ENCODE measurements at regions not wholly inside any gene's neighbourhood (a gene's known extent, or its start where the extent isn't known, plus 50 kb on each side); places are given as distances from the start of the nearest gene placed in this dataset.

DNA sequence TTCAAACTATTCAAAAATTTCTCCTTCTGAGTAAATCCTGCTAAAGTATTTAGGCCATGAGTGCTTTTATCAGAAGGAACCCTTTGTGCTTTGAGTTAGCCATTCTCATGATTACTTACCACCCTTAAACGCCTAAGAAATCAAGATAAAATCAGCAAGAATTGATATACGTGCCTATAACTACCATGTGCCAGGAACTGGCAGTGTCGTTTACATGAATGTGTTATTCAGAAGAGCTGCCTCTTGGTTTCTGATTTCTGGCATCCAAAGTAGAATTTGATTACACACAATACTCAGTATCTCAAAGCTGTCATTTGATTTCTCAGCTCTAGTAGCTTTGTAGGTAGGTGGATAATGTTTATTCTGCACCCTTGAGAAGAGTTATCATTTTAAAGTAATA is 351.3 kb upstream of the CCDC54 start:
- 25 to 27% methylated on average over 3 of the region's 3 CpGs for WGBS, 2 donors
- H3K27ac ChIP-seq (ENCODE audit: low read depth in 2 of 2, low read length in 1 of 2) = no peak overlapping the region
- no peaks in the 10 kb centered on the region for H3K27me3 ChIP-seq (ENCODE audit: control insufficient read depth in 1 of 2, insufficient read depth in 2 of 2, low read length in 2 of 2)
- H3K4me3 ChIP-seq (ENCODE audit: low read depth in 1 of 2, low read length in 2 of 2) = no peak overlapping the region
- no peaks in the 10 kb centered on the region for H3K36me3 ChIP-seq (ENCODE audit: control insufficient read depth in 2 of 2, insufficient read depth in 2 of 2, low read length in 1 of 2)
- no peaks in the 10 kb centered on the region for H3K4me1 ChIP-seq (ENCODE audit: control insufficient read depth in 2 of 2, insufficient read depth in 2 of 2, low read length in 1 of 2)
- H3K9me3 ChIP-seq (ENCODE audit: control insufficient read depth in 2 of 2, insufficient read depth in 1 of 2, low read depth in 1 of 2, low read length in 1 of 2) = no peaks in the 10 kb centered on the region

DNA sequence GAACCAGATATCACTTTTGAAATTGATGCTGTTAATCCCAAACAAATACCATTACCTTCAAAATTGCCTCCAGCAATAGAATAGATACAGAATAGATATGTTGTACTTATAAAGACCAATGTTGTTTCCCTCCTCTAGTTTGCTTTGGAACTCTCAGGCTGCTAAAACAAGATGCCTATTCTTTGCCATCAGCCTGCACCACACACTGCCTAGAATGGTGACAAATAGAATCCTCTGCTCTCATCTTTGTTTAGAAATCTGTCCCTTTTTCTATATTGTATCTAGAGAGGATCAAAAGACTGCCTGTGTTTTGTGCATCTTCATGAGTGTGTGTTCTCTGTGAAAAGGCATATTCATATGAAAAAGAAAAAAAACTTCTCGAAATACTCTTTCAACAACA is 349.2 kb upstream of the CCDC54 start:
- H3K27ac ChIP-seq (ENCODE audit: low read depth in 2 of 2, low read length in 1 of 2) = no peak overlapping the region
- no peaks in the 10 kb centered on the region for H3K36me3 ChIP-seq (ENCODE audit: control insufficient read depth in 2 of 2, insufficient read depth in 2 of 2, low read length in 1 of 2)
- no peaks in the 10 kb centered on the region for H3K4me1 ChIP-seq (ENCODE audit: control insufficient read depth in 2 of 2, insufficient read depth in 2 of 2, low read length in 1 of 2)
- no peak overlapping the region for H3K4me3 ChIP-seq (ENCODE audit: low read depth in 1 of 2, low read length in 2 of 2)
- H3K27me3 ChIP-seq (ENCODE audit: control insufficient read depth in 1 of 2, insufficient read depth in 2 of 2, low read length in 2 of 2) = no peaks in the 10 kb centered on the region
- WGBS, 2 donors = 60 to 80% methylated on average over 1 of the region's 1 CpG
- no peaks in the 10 kb centered on the region for H3K9me3 ChIP-seq (ENCODE audit: control insufficient read depth in 2 of 2, insufficient read depth in 1 of 2, low read depth in 1 of 2, low read length in 1 of 2)

DNA sequence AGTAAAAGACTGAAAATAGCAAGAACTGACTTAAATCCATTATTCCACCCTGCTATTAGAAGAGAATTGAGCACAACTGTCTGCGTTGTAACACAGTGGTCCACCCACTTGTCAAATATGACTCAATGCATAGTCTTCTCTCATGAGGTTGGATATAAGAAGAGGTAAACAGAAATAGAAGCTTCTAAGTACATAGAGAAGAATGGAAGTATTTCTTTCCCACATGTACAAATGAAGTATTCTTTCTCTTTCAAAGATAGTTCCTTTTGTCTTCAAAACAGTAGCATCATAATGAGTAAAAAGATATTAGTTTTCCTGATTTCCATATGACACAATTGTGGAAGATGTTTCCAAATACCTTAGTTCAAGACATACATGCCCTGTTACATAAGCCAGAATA is 348.6 kb upstream of the CCDC54 start:
- Histone ChIP-seq H3K36me3 (ENCODE audit: control insufficient read depth in 2 of 2, insufficient read depth in 2 of 2, low read length in 1 of 2) (no peaks in the 10 kb centered on the region), H3K4me3 (ENCODE audit: low read depth in 1 of 2, low read length in 2 of 2) (no peak overlapping the region), H3K9me3 (ENCODE audit: control insufficient read depth in 2 of 2, insufficient read depth in 1 of 2, low read depth in 1 of 2, low read length in 1 of 2) (no peaks in the 10 kb centered on the region), H3K27ac (ENCODE audit: low read depth in 2 of 2, low read length in 1 of 2) (no peak overlapping the region), H3K27me3 (ENCODE audit: control insufficient read depth in 1 of 2, insufficient read depth in 2 of 2, low read length in 2 of 2) (no peaks in the 10 kb centered on the region), H3K4me1 (ENCODE audit: control insufficient read depth in 2 of 2, insufficient read depth in 2 of 2, low read length in 1 of 2) (no peaks in the 10 kb centered on the region)
- 59 to 71% methylated on average over 1 of the region's 1 CpG for WGBS, 2 donors

DNA sequence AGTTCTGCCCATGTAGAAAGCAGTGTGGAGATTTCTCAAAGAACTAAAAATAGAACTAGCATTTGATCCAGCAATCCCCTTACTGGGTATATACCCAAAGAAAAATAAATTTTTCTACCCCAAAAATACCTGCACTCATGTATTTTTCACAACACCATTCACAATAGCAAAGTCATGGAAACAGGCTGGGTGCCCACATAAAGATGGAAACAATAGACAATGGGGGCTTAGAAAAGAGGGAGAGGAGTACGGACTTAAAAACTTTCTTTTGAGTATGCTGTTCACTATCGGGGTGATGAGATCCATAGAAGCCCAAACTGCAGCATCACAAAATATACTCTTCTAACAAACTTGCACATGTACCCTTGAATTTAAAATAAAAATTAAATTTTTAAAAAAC is 345.1 kb upstream of the CCDC54 start:
- H3K36me3 ChIP-seq (ENCODE audit: control insufficient read depth in 2 of 2, insufficient read depth in 2 of 2, low read length in 1 of 2) = no peaks in the 10 kb centered on the region
- H3K9me3 ChIP-seq (ENCODE audit: control insufficient read depth in 2 of 2, insufficient read depth in 1 of 2, low read depth in 1 of 2, low read length in 1 of 2) = no peaks in the 10 kb centered on the region
- no peak overlapping the region for H3K4me3 ChIP-seq (ENCODE audit: low read depth in 1 of 2, low read length in 2 of 2)
- no peak overlapping the region for H3K27ac ChIP-seq (ENCODE audit: low read depth in 2 of 2, low read length in 1 of 2)
- 90 to 93% methylated on average over 2 of the region's 2 CpGs for WGBS, 2 donors
- no peaks in the 10 kb centered on the region for H3K4me1 ChIP-seq (ENCODE audit: control insufficient read depth in 2 of 2, insufficient read depth in 2 of 2, low read length in 1 of 2)
- H3K27me3 ChIP-seq (ENCODE audit: control insufficient read depth in 1 of 2, insufficient read depth in 2 of 2, low read length in 2 of 2) = no peaks in the 10 kb centered on the region

DNA sequence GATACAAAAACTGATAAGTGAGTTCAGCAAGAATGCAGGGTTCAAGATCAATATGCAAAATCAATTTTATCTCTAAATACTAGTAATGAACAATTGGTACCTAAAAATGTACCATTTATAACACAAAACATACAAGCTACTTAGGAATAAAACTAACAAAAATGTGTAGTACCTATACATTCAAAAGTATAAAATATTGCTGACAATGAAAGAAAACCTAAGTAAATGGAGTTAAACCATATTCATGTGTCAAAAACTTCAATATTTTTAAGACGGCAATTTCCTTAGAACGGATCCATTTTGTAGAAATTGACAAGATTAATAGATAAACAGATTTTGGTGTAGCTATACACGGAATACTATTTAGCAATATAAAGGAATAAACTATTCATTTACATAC is 343.1 kb upstream of the CCDC54 start:
- Histone ChIP-seq H3K4me3 (ENCODE audit: low read depth in 1 of 2, low read length in 2 of 2) (no peak overlapping the region), H3K36me3 (ENCODE audit: control insufficient read depth in 2 of 2, insufficient read depth in 2 of 2, low read length in 1 of 2) (no peaks in the 10 kb centered on the region), H3K27ac (ENCODE audit: low read depth in 2 of 2, low read length in 1 of 2) (no peak overlapping the region), H3K9me3 (ENCODE audit: control insufficient read depth in 2 of 2, insufficient read depth in 1 of 2, low read depth in 1 of 2, low read length in 1 of 2) (no peaks in the 10 kb centered on the region), H3K4me1 (ENCODE audit: control insufficient read depth in 2 of 2, insufficient read depth in 2 of 2, low read length in 1 of 2) (no peaks in the 10 kb centered on the region), H3K27me3 (ENCODE audit: control insufficient read depth in 1 of 2, insufficient read depth in 2 of 2, low read length in 2 of 2) (no peaks in the 10 kb centered on the region)
- WGBS, 2 donors = 88 to 92% methylated on average over 3 of the region's 3 CpGs

DNA sequence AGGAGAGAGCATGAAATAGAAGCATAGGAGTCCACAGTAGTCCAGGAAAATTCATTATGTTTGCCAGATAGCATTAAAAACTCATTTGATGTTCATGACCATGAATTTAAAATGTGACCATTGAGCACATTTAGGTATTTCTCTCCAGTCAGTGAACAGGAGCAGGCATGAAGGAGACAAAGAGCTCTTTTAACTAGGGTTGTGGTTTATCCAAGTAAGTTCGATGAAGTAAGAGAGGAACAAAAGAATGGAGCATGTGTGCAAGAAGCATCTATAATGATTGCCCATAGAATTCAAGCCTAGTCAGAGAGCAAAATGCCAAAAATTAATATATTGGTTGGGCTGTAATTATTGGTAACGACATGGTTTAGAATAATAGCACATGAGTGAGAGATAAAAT is 342.1 kb upstream of the CCDC54 start:
- WGBS, 2 donors = 67 to 72% methylated on average over 2 of the region's 2 CpGs
- Histone ChIP-seq H3K27me3 (ENCODE audit: control insufficient read depth in 1 of 2, insufficient read depth in 2 of 2, low read length in 2 of 2) (no peaks in the 10 kb centered on the region), H3K4me1 (ENCODE audit: control insufficient read depth in 2 of 2, insufficient read depth in 2 of 2, low read length in 1 of 2) (no peaks in the 10 kb centered on the region), H3K27ac (ENCODE audit: low read depth in 2 of 2, low read length in 1 of 2) (no peak overlapping the region), H3K4me3 (ENCODE audit: low read depth in 1 of 2, low read length in 2 of 2) (no peak overlapping the region), H3K9me3 (ENCODE audit: control insufficient read depth in 2 of 2, insufficient read depth in 1 of 2, low read depth in 1 of 2, low read length in 1 of 2) (no peaks in the 10 kb centered on the region), H3K36me3 (ENCODE audit: control insufficient read depth in 2 of 2, insufficient read depth in 2 of 2, low read length in 1 of 2) (no peaks in the 10 kb centered on the region)

DNA sequence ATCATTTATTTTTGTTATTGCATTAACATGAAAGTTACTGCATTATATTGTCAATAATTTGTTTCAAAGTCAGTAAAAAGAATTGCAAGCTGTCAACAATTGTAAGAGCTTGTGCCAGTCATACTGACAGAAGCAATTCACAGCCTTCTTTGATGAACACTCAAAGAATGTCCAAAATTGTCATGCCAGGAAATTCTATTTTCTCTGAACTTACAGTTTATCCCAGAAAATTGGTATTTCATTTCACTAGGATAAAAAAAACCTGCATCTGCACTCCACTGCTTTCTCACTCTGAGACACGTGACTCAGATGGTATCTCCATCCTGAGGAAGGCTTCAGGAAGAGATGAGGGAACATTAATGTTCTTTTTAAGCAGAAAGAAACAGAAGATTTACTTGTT is 332.6 kb upstream of the CCDC54 start:
- H3K4me1 ChIP-seq (ENCODE audit: control insufficient read depth in 2 of 2, insufficient read depth in 2 of 2, low read length in 1 of 2) = no peaks in the 10 kb centered on the region
- H3K27me3 ChIP-seq (ENCODE audit: control insufficient read depth in 1 of 2, insufficient read depth in 2 of 2, low read length in 2 of 2) = no peaks in the 10 kb centered on the region
- no peak overlapping the region for H3K4me3 ChIP-seq (ENCODE audit: low read depth in 1 of 2, low read length in 2 of 2)
- 57 to 59% methylated on average over 1 of the region's 1 CpG for WGBS, 2 donors
- H3K9me3 ChIP-seq (ENCODE audit: control insufficient read depth in 2 of 2, insufficient read depth in 1 of 2, low read depth in 1 of 2, low read length in 1 of 2) = no peaks in the 10 kb centered on the region
- no peaks in the 10 kb centered on the region for H3K36me3 ChIP-seq (ENCODE audit: control insufficient read depth in 2 of 2, insufficient read depth in 2 of 2, low read length in 1 of 2)
- no peak overlapping the region for H3K27ac ChIP-seq (ENCODE audit: low read depth in 2 of 2, low read length in 1 of 2)

DNA sequence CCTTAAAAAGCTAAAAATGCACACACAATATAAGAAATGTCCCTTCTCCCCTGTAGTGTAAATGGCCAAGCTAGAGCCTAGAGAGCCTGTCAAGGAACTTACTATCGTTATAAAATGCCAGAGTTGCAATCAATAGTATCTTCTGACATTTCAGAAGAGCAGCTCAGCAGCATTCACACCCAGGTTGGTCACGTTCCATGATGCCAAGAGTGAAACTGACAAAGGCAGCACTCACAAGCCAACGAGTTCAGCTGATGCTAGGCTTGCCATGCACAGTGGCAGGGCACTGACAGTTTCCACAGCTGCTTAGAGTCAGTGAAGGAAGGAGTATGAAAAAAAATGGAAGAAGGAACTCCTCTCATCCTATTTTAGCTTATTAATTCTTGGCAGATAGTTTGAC is 331.4 kb upstream of the CCDC54 start:
- H3K9me3 ChIP-seq (ENCODE audit: control insufficient read depth in 2 of 2, insufficient read depth in 1 of 2, low read depth in 1 of 2, low read length in 1 of 2) = no peaks in the 10 kb centered on the region
- no peaks in the 10 kb centered on the region for H3K4me1 ChIP-seq (ENCODE audit: control insufficient read depth in 2 of 2, insufficient read depth in 2 of 2, low read length in 1 of 2)
- WGBS, 2 donors = 47 to 55% methylated on average over 3 of the region's 3 CpGs
- no peak overlapping the region for H3K27ac ChIP-seq (ENCODE audit: low read depth in 2 of 2, low read length in 1 of 2)
- H3K27me3 ChIP-seq (ENCODE audit: control insufficient read depth in 1 of 2, insufficient read depth in 2 of 2, low read length in 2 of 2) = no peaks in the 10 kb centered on the region
- H3K4me3 ChIP-seq (ENCODE audit: low read depth in 1 of 2, low read length in 2 of 2) = no peak overlapping the region
- H3K36me3 ChIP-seq (ENCODE audit: control insufficient read depth in 2 of 2, insufficient read depth in 2 of 2, low read length in 1 of 2) = no peaks in the 10 kb centered on the region

DNA sequence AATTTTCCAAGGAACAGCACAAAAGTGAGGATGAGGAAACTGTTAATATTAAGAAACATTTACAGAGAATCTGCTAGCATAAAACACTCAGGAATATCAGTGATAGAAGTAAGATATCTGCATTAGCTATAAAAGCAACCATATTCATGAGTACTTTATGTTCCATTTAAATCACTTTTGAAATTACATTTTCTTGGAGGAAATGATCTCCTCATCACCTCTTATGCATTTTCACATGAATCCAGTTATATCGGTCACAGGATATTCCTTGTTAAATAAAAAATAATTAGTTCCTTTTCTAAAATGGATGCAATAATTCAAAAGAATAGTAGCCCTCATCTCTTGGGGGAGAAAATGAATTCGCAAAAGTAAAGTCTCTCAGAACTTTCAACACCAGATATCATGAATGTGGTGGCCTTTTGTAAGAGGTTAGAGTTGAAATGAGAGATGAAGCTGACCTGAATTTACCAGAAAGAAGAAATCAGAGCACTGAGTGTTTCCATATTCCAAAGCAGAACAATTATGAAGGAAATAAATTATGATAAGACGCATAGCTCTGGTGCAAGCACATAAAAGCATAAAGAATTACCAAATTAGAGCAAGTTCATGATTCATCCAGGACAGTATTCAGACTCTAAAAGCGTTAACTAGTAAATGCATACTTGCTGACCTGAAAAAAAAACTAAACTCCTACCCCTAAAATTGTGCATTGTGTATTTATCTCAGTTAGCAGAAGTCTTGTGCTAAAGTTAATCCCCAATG is 321.9 kb upstream of the CCDC54 start:
- Histone ChIP-seq H3K9me3 (ENCODE audit: control insufficient read depth in 2 of 2, insufficient read depth in 1 of 2, low read depth in 1 of 2, low read length in 1 of 2) (no peaks in the 10 kb centered on the region), H3K36me3 (ENCODE audit: control insufficient read depth in 2 of 2, insufficient read depth in 2 of 2, low read length in 1 of 2) (no peaks in the 10 kb centered on the region), H3K4me3 (ENCODE audit: low read depth in 1 of 2, low read length in 2 of 2) (no peak overlapping the region), H3K27ac (ENCODE audit: low read depth in 2 of 2, low read length in 1 of 2) (no peak overlapping the region), H3K4me1 (ENCODE audit: control insufficient read depth in 2 of 2, insufficient read depth in 2 of 2, low read length in 1 of 2) (no peaks in the 10 kb centered on the region), H3K27me3 (ENCODE audit: control insufficient read depth in 1 of 2, insufficient read depth in 2 of 2, low read length in 2 of 2) (no peaks in the 10 kb centered on the region)
- WGBS, 2 donors = 85 to 89% methylated on average over 4 of the region's 4 CpGs

DNA sequence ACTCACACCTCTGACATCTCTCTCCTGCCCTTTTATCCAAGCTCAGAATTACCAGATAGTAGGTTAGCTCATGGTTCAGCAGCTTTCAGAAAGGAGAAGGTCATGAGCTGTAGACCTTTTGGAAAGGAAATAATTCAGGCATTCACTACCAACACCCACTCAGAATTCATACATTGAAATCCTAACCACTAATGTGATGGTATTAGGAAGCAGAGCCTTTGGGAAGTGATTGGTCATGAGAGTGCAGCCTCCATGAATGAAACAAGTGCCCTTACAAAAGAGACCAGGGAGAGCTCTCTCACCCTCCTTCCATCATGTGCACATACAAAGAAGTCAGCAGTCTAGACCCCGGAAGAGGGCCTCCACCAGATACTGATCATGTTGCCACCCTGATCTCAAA is 315.8 kb upstream of the CCDC54 start:
- H3K27ac ChIP-seq (ENCODE audit: low read depth in 2 of 2, low read length in 1 of 2) = no peak overlapping the region
- WGBS, 2 donors = 91 to 95% methylated on average over 1 of the region's 1 CpG

More for the DNA sequence above, 315.8 kb upstream of the CCDC54 start:
- H3K9me3 ChIP-seq (ENCODE audit: control insufficient read depth in 2 of 2, insufficient read depth in 1 of 2, low read depth in 1 of 2, low read length in 1 of 2) = no peaks in the 10 kb centered on the region
- H3K27me3 ChIP-seq (ENCODE audit: control insufficient read depth in 1 of 2, insufficient read depth in 2 of 2, low read length in 2 of 2) = no peaks in the 10 kb centered on the region
- H3K4me3 ChIP-seq (ENCODE audit: low read depth in 1 of 2, low read length in 2 of 2) = no peak overlapping the region
- no peaks in the 10 kb centered on the region for H3K36me3 ChIP-seq (ENCODE audit: control insufficient read depth in 2 of 2, insufficient read depth in 2 of 2, low read length in 1 of 2)
- H3K4me1 ChIP-seq (ENCODE audit: control insufficient read depth in 2 of 2, insufficient read depth in 2 of 2, low read length in 1 of 2) = peaks cover 0 to 3% of the 10 kb centered on the region in 2 donors
